CD14-positive monocyte (primary cell): ENCODE measurements at regions not wholly inside any gene's neighbourhood (a gene's known extent, or its start where the extent isn't known, plus 50 kb on each side); places are given as distances from the start of the nearest gene placed in this dataset.

Source experiments
- DNase-seq, 3 donors: peaks; one replicate each; pipeline ENCODE4 v3.0.0-alpha.2; 2011 to 2022
- H2AFZ ChIP-seq: 2 replicates; pipeline ENCODE4 v1.6.0; 2012; ENCODE audit warnings: mild to moderate bottlenecking, low read depth, low read length, inconsistent platforms; ENCODE audit not compliant: insufficient read depth, poor library complexity, severe bottlenecking
- H3K27ac ChIP-seq, 2 donors: 1 replicate in 1 of 2; 2 replicates in 1 of 2; pipeline ENCODE4 v1.5.1; 2012 to 2013; ENCODE audit warnings: low read length in 2 of 2, control low read depth in 1 of 2, inconsistent platforms in 1 of 2, low read depth in 1 of 2, mild to moderate bottlenecking in 1 of 2
- H3K27me3 ChIP-seq, 2 donors: one replicate each; pipeline versions ENCODE4 v1.6.0 to v1.6.1; 2011 to 2013; ENCODE audit warnings: low read length in 2 of 2; ENCODE audit not compliant: control insufficient read depth in 2 of 2, insufficient read depth in 2 of 2
- H3K36me3 ChIP-seq, 2 donors: replicated peaks in 1 of 2; 1 replicate in 1 of 2; 2 replicates in 1 of 2; pipeline versions ENCODE4 v1.5.1 to v1.6.1; 2012 to 2013; ENCODE audit warnings: low read length in 2 of 2, control low read depth in 1 of 2, inconsistent platforms in 1 of 2, mild to moderate bottlenecking in 1 of 2; ENCODE audit not compliant: insufficient read depth in 2 of 2, control insufficient read depth in 1 of 2
- H3K4me1 ChIP-seq, 2 donors: 1 replicate in 1 of 2; 2 replicates in 1 of 2; pipeline versions ENCODE4 v1.5.1 to v1.6.1; 2012 to 2013; ENCODE audit warnings: low read length in 2 of 2, control low read depth in 1 of 2, inconsistent platforms in 1 of 2, mild to moderate bottlenecking in 1 of 2, moderate library complexity in 1 of 2; ENCODE audit not compliant: insufficient read depth in 2 of 2, control insufficient read depth in 1 of 2
- H3K4me2 ChIP-seq: replicated peaks from 2 replicates; pipeline ENCODE3; 2012; ENCODE audit warnings: low read length, moderate library complexity, mild to moderate bottlenecking; ENCODE audit not compliant: poor library complexity, severe bottlenecking; ENCODE audit errors: extremely low read depth
- H3K4me3 ChIP-seq, 3 experiments: fragments of 200-600 bp in 1 of 3; sonication (generic) in 1 of 3; replicated peaks in 1 of 3; 1 replicate in 2 of 3; 2 replicates in 1 of 3; pipeline ENCODE4 v1.5.1; 2011 to 2013; ENCODE audit warnings: low read length in 3 of 3, mild to moderate bottlenecking in 3 of 3, control low read depth in 2 of 3, low read depth in 2 of 3, inconsistent platforms in 1 of 3, moderate library complexity in 1 of 3
- H3K79me2 ChIP-seq: 2 replicates; pipeline ENCODE4 v1.6.0; 2012; ENCODE audit warnings: mild to moderate bottlenecking, control low read depth, inconsistent platforms, low read length, moderate library complexity; ENCODE audit not compliant: insufficient read depth
- H3K9ac ChIP-seq: 2 replicates; pipeline ENCODE4 v1.6.0; 2017; ENCODE audit warnings: low read length, mild to moderate bottlenecking; ENCODE audit not compliant: insufficient read depth, poor library complexity, severe bottlenecking
- H3K9me3 ChIP-seq, 2 donors: replicated peaks in 1 of 2; 1 replicate in 1 of 2; 2 replicates in 1 of 2; pipeline versions ENCODE4 v1.5.1 to v1.6.1; 2012 to 2013; ENCODE audit warnings: low read length in 2 of 2, control low read depth in 1 of 2; ENCODE audit not compliant: control insufficient read depth in 1 of 2, insufficient read depth in 1 of 2
- H4K20me1 ChIP-seq: 2 replicates; pipeline ENCODE4 v1.6.0; 2012; ENCODE audit warnings: mild to moderate bottlenecking, low read length, control low read depth, moderate library complexity; ENCODE audit not compliant: insufficient read depth
- H3K27ac Mint-ChIP-seq, 7 donors: one replicate each; pipeline ENCODE4 v1.8.0; 2020; ENCODE audit warnings: mild to moderate bottlenecking in 7 of 7, mixed read lengths in 7 of 7, moderate library complexity in 6 of 7, inconsistent platforms in 2 of 7
- H3K27me3 Mint-ChIP-seq, 3 donors: one replicate each; pipeline ENCODE4 v1.8.0; 2021 to 2022; ENCODE audit warnings: low read depth in 3 of 3, mild to moderate bottlenecking in 3 of 3, mixed read lengths in 3 of 3, moderate library complexity in 3 of 3, inconsistent platforms in 1 of 3
- H3K36me3 Mint-ChIP-seq, 2 donors: one replicate each; pipeline ENCODE4 v1.8.0; 2020; ENCODE audit warnings: mixed read lengths in 2 of 2, inconsistent platforms in 1 of 2, mild to moderate bottlenecking in 1 of 2
- H3K4me1 Mint-ChIP-seq: one replicate; pipeline ENCODE4 v1.8.0; 2020; ENCODE audit warnings: mild to moderate bottlenecking, mixed read lengths
- H3K4me3 Mint-ChIP-seq, 2 donors: one replicate each; pipeline ENCODE4 v1.8.0; 2020; ENCODE audit warnings: mild to moderate bottlenecking in 2 of 2, mixed read lengths in 2 of 2, moderate library complexity in 1 of 2
- H3K9me3 Mint-ChIP-seq, 7 donors: one replicate each; pipeline ENCODE4 v1.8.0; 2020 to 2022; ENCODE audit warnings: mixed read lengths in 7 of 7, mild to moderate bottlenecking in 6 of 7, moderate library complexity in 6 of 7, inconsistent platforms in 2 of 7
- WGBS: methylation state at CpG from one replicate; pipeline ENCODE4 v1.1.5; 2013; ENCODE audit warnings: missing lambda C conversion rate; ENCODE audit not compliant: insufficient coverage; 5-methylcytosine and 5-hydroxymethylcytosine counted together
- intact Hi-C, 2 donors: fragments of 100-400 bp; cut with micrococcal nuclease; formaldehyde crosslinking; loops; one replicate each; pipeline versions ENCODE4 v1.15.0 to v1.15.1; 2023
- TF ChIP-seq, protein P1 (sequence below): fragments of 200-600 bp; IDR thresholded peaks from one replicate; pipeline ENCODE4 v1.8.0; 2022; ENCODE audit warnings: antibody characterized with exemption, mild to moderate bottlenecking

DNA sequence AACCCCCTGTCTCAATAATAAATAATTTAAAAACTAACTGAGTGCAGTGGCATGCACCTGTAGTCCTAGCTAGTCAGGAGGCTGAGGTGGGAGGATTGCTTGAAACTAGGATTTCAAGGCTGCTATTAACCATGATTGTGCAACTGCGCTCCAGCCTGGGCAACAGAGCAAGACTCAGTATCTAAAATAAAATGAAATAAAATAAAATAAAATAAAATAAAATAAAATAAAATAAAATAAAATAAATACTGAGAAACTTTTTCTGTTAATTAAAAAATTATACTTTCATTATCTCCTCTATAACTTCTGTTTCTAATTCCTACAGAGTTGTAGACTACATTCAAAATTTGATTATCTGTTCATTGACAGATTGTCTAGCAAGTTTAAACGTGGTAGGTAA lies 999.4 kb downstream of the ANKRD7 start:
- no CpG with 5 or more reads among the region's 2 CpGs for WGBS
- peaks cover 0 to 9% (median 1%) of the 10 kb centered on the region in 7 donors for H3K9me3 Mint-ChIP-seq
- no peaks in the 10 kb centered on the region for H3K36me3 Mint-ChIP-seq
- peaks cover 0 to 2% (median 0%) of the 10 kb centered on the region in 3 donors for H3K27me3 Mint-ChIP-seq
- H3K4me3 Mint-ChIP-seq: no peak overlapping the region
- no peaks in the 10 kb centered on the region for H3K4me1 Mint-ChIP-seq
- no peak overlapping the region for H3K4me3 ChIP-seq
- no peak overlapping the region for H3K4me2 ChIP-seq
- H3K9me3 ChIP-seq: peaks cover 0 to 5% of the 10 kb centered on the region in 2 donors
- H3K4me1 ChIP-seq: no peaks in the 10 kb centered on the region
- H3K27ac Mint-ChIP-seq: no peak overlapping the region
- no peaks in the 10 kb centered on the region for H3K36me3 ChIP-seq
- no peaks in the 10 kb centered on the region for H4K20me1 ChIP-seq
- no peak overlapping the region for H2AFZ ChIP-seq
- H3K27me3 ChIP-seq: no peaks in the 10 kb centered on the region
- H3K9ac ChIP-seq: no peak overlapping the region
- TF ChIP-seq, protein P1, sequence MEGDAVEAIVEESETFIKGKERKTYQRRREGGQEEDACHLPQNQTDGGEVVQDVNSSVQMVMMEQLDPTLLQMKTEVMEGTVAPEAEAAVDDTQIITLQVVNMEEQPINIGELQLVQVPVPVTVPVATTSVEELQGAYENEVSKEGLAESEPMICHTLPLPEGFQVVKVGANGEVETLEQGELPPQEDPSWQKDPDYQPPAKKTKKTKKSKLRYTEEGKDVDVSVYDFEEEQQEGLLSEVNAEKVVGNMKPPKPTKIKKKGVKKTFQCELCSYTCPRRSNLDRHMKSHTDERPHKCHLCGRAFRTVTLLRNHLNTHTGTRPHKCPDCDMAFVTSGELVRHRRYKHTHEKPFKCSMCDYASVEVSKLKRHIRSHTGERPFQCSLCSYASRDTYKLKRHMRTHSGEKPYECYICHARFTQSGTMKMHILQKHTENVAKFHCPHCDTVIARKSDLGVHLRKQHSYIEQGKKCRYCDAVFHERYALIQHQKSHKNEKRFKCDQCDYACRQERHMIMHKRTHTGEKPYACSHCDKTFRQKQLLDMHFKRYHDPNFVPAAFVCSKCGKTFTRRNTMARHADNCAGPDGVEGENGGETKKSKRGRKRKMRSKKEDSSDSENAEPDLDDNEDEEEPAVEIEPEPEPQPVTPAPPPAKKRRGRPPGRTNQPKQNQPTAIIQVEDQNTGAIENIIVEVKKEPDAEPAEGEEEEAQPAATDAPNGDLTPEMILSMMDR: no peak
- no peak overlapping the region for H3K27ac ChIP-seq
- intact Hi-C loops: no loop called here
- no peak for DNase-seq
- no peaks in the 10 kb centered on the region for H3K79me2 ChIP-seq

DNA sequence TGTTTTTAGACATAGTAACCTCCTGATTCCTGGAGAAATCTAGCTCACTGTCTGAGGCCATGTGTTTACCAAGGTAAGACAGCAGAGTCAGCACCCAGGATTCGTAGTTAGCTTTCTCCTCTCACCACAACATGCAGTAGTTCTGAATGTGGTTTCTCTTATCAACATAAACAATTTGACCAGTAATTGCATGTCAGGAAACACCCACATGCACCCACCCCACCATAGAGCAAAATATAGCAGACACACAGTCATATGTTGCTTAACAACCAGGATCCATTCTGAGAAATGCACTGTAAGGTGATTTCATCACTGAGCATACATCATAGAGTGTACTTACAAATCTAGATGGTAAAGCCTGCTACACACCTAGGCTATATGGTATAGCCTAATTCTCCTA lies 1004.0 kb downstream of the ANKRD7 start:
- TF ChIP-seq, protein P1: no peak
- DNase-seq: no peak

More for the DNA sequence above, 1004.0 kb downstream of the ANKRD7 start:
- H3K4me2 ChIP-seq: no peak overlapping the region
- H3K4me3 ChIP-seq: no peak overlapping the region
- H3K9ac ChIP-seq: no peak overlapping the region
- intact Hi-C loops: no loop called here
- H4K20me1 ChIP-seq: no peaks in the 10 kb centered on the region
- no peaks in the 10 kb centered on the region for H3K9me3 Mint-ChIP-seq
- H3K9me3 ChIP-seq: no peaks in the 10 kb centered on the region
- no peaks in the 10 kb centered on the region for H3K36me3 ChIP-seq
- no peak overlapping the region for H3K4me3 Mint-ChIP-seq
- no peaks in the 10 kb centered on the region for H3K27me3 Mint-ChIP-seq
- no peak overlapping the region for H2AFZ ChIP-seq
- H3K36me3 Mint-ChIP-seq: no peaks in the 10 kb centered on the region
- no peaks in the 10 kb centered on the region for H3K4me1 Mint-ChIP-seq
- WGBS: 100% methylated on average over 1 of the region's 1 CpG
- no peaks in the 10 kb centered on the region for H3K4me1 ChIP-seq
- H3K27ac Mint-ChIP-seq: no peak overlapping the region
- H3K27me3 ChIP-seq: no peaks in the 10 kb centered on the region
- H3K79me2 ChIP-seq: no peaks in the 10 kb centered on the region
- no peak overlapping the region for H3K27ac ChIP-seq
